SH-SY5Y (cell line): ENCODE measurements at regions not wholly inside any gene's neighbourhood (a gene's known extent, or its start where the extent isn't known, plus 50 kb on each side); places are given as distances from the start of the nearest gene placed in this dataset.

Experiments used
- GATA2 ChIP-seq: IDR thresholded peaks from 2 replicates; pipeline ENCODE4 v1.6.1; 2011; ENCODE audit warnings: mild to moderate bottlenecking, low read depth, low read length
- GATA3 ChIP-seq: IDR thresholded peaks from 2 replicates; pipeline ENCODE4 v1.6.1; 2011; ENCODE audit warnings: low read depth, mild to moderate bottlenecking, low read length, moderate library complexity

DNA sequence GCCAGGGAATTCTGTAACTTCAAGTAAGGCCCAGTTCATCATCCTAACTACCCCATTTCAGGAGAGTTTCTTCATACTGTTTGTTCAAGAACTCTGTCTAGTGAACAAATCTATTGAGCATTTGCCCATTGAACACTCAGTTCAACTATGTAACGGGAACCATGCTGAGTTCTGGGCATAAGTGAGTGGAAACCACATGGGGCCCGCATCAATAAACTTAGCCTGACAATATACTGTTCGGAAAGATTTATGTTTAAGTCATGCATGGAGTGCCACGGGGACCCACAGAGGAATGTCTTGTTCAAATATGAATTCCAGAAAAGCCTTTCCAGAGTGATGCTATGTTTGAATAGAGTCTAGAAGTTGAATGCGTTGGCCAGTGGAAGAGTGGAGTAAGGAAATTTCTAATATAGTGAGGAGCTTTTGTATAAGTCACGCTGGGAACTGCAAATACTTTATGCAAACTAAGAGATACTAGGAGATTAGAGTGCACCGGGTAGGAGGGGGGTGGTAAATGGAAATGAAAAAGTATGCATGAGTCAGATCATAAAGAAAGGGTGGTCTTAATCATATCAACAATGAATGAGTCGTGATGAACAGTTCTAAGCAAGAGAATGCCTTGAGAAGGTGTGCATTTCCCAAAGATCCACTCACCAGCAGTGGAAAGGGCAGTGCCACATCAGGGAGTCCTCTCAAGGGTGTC lies 279.8 kb downstream of the VPS13C start:
- TF ChIP-seq GATA2 (no peak), GATA3 (no peak)
